MM.1S (cell line): ENCODE measurements at regions not wholly inside any gene's neighbourhood (a gene's known extent, or its start where the extent isn't known, plus 50 kb on each side); places are given as distances from the start of the nearest gene placed in this dataset.

Experiments
- EZH2 ChIP-seq: fragments of 300-600 bp; sonication (generic); optimal IDR thresholded peaks from 2 replicates; pipeline ENCODE3; 2017; ENCODE audit warnings: low read depth, mild to moderate bottlenecking, antibody characterized with exemption, low read length, mixed read lengths
- TF ChIP-seq, protein P1 (sequence below): fragments of 300-600 bp; sonication (generic); IDR thresholded peaks from 2 replicates; pipeline ENCODE4 v1.5.1; 2016; ENCODE audit warnings: antibody characterized with exemption, low read length, mixed read lengths

DNA sequence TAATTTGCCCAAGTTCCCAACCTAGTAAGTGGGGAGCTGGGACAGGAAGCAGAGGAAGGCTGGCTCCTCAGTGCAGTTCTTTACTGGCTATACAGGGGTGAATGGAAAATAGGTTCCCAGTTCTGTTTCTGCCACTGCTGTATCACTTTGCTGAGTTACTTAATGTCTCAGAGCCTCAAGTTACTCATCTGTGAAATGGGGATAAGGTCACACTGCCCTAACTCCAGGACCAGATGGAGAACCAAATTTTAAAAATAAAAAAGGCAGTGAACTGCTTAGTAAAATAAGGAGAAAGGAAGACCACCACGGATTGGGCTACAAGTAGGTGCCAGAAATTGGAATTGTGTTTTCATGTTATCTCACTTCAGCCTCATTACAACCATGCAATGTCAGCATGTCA, 147.8 kb downstream of the OMA1 start:
- TF ChIP-seq, protein P1, sequence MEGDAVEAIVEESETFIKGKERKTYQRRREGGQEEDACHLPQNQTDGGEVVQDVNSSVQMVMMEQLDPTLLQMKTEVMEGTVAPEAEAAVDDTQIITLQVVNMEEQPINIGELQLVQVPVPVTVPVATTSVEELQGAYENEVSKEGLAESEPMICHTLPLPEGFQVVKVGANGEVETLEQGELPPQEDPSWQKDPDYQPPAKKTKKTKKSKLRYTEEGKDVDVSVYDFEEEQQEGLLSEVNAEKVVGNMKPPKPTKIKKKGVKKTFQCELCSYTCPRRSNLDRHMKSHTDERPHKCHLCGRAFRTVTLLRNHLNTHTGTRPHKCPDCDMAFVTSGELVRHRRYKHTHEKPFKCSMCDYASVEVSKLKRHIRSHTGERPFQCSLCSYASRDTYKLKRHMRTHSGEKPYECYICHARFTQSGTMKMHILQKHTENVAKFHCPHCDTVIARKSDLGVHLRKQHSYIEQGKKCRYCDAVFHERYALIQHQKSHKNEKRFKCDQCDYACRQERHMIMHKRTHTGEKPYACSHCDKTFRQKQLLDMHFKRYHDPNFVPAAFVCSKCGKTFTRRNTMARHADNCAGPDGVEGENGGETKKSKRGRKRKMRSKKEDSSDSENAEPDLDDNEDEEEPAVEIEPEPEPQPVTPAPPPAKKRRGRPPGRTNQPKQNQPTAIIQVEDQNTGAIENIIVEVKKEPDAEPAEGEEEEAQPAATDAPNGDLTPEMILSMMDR = no peak
- TF ChIP-seq EZH2 = no peak
